ENCODE measurements at regions not wholly inside any gene's neighbourhood (a gene's known extent, or its start where the extent isn't known, plus 50 kb on each side); places are given as distances from the start of the nearest gene placed in this dataset.

DNA sequence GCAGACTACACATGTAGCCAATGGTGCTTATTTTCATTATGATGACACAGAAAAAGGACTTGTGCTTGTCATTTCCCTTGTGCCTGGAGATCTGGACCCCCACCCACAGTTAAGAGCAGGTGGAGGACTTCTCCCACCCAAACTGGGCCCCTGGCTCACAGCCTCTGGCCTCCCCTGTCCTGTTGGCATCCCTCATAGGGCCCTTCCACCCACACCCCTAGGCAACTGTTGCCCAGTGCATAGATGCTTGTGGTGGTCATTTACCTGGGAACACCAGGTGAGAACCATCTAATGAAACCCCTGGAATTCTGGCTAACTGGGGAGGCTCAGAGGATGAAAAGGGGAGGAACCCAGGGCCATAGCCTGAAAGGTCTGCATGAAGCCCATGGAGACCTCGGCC is 355.9 kb downstream of the BUD13 start:
- peaks cover 29% of the 10 kb centered on the region for H3K4me1 Mint-ChIP-seq
- TF ChIP-seq, protein P1, sequence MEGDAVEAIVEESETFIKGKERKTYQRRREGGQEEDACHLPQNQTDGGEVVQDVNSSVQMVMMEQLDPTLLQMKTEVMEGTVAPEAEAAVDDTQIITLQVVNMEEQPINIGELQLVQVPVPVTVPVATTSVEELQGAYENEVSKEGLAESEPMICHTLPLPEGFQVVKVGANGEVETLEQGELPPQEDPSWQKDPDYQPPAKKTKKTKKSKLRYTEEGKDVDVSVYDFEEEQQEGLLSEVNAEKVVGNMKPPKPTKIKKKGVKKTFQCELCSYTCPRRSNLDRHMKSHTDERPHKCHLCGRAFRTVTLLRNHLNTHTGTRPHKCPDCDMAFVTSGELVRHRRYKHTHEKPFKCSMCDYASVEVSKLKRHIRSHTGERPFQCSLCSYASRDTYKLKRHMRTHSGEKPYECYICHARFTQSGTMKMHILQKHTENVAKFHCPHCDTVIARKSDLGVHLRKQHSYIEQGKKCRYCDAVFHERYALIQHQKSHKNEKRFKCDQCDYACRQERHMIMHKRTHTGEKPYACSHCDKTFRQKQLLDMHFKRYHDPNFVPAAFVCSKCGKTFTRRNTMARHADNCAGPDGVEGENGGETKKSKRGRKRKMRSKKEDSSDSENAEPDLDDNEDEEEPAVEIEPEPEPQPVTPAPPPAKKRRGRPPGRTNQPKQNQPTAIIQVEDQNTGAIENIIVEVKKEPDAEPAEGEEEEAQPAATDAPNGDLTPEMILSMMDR (IDR thresholded peaks at IDR 0.05; ENCODE audit: unreplicated experiment) = no peak
- H3K36me3 Mint-ChIP-seq = no peaks in the 10 kb centered on the region
- no peaks in the 10 kb centered on the region for H3K9me3 Mint-ChIP-seq
- no peak overlapping the region for H3K27ac Mint-ChIP-seq
- no peak overlapping the region for H3K4me3 Mint-ChIP-seq
- DNase-seq (ENCODE audit: low spot score in 2 of 2, unreplicated experiment in 2 of 2) = no peak
- H3K27me3 Mint-ChIP-seq (ENCODE audit: low read depth) = peaks cover 31% of the 10 kb centered on the region

DNA sequence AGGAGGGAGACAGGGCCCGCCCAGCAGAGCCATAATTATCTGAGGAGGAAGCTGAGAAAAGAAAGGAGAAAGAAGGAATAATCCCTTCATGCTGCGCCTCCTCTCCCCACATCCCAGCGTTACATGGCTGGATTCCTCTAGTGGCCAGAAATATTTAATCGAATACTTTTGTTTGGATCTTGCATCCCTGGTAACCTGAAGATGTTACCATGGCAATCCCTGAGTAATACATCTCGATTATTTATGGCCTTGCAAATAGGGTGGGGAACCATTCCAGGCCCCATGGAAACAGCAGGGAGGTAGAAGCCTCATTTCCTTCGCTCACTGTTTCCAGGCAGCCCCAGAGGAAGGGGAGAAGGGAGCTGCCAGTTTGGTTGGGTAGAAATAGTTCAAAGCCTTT is 357.7 kb downstream of the BUD13 start:
- DNase-seq (ENCODE audit: low spot score in 2 of 2, unreplicated experiment in 2 of 2) = no peak
- no peak overlapping the region for H3K27ac Mint-ChIP-seq
- no peaks in the 10 kb centered on the region for H3K9me3 Mint-ChIP-seq
- TF ChIP-seq, protein P1 (IDR thresholded peaks at IDR 0.05; ENCODE audit: unreplicated experiment) = no peak
- H3K4me3 Mint-ChIP-seq = no peak overlapping the region
- H3K4me1 Mint-ChIP-seq = peaks cover 29% of the 10 kb centered on the region
- H3K27me3 Mint-ChIP-seq (ENCODE audit: low read depth) = peaks cover 26% of the 10 kb centered on the region
- H3K36me3 Mint-ChIP-seq = no peaks in the 10 kb centered on the region

DNA sequence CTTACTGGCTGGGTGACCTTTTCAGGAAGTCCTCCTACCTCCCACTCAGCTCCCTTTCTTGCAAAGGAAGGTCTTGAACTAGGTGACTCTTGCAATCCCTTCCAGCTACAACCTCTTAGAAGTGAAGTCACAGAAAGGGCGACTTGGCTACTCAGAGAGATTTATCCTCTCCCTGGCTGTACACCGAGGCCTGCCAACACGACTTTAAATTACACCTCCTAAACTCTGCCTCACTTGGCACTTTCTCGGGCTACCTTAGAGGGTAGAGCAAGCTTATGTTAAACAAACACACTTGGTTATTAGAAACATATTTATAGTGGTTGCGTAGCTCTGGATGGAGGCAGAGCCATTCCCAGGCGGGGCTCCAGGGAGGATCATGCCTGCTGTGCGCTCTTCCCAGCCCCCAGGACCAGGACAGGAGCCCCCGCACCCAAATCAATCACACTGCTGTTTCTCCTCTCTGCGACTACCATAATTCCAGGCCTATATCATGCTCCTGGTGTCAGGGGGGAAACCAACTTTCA is 358.4 kb downstream of the BUD13 start:
- Mint-ChIP-seq H3K36me3 (no peaks in the 10 kb centered on the region), H3K9me3 (no peaks in the 10 kb centered on the region), H3K27me3 (ENCODE audit: low read depth) (peaks cover 26% of the 10 kb centered on the region), H3K4me3 (no peak overlapping the region), H3K27ac (no peak overlapping the region), H3K4me1 (peaks cover 26% of the 10 kb centered on the region)
- no peak for DNase-seq (ENCODE audit: low spot score in 2 of 2, unreplicated experiment in 2 of 2)
- TF ChIP-seq, protein P1 (IDR thresholded peaks at IDR 0.05; ENCODE audit: unreplicated experiment) = no peak

DNA sequence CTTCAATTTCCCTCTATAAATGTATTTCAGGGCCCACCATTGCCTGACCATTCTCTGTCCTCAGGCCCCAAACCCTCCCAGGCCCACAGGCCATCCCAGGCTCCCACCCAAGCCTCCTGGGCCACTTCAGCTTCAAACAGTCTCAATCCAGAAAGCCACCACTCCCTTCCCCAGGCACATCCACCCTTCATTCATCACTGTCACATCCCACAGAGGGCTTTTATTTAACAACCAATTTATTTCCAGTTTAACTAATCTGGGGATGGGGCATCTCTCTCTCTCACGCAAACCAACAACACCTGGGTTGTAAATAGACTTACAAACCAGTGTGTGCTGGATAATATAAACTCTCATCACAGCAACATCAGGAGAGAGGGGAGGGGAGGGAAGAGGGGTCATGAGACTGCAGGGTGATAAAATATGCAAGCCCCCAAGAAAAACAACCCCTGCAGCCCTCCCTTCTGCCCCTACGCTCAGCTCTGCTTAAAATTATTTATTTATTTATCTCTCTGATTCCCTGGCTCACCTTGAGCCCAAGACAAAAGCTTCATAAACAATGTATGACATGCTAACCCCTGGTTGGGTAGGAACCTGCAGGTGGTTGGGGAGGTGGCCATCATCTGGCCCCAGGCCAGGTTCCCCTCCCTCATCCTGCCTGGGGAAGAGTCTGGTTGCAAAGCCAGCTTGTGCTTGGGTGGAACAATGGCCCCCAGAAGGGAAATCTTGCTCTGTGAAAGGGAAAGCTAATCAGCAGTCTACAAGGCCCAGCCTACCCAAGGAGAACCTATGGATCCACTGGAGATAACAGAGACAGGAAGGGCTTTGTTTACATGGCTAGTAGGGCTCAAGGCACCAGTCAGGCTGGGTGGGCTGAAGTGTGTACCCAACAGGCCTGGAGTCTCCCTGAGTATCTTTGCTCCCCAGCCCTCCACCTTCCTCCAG is 359.2 kb downstream of the BUD13 start:
- DNase-seq (ENCODE audit: low spot score in 2 of 2, unreplicated experiment in 2 of 2) = no peak
- Mint-ChIP-seq H3K9me3 (no peaks in the 10 kb centered on the region), H3K4me1 (peaks cover 26% of the 10 kb centered on the region), H3K27me3 (ENCODE audit: low read depth) (peaks cover 32% of the 10 kb centered on the region), H3K36me3 (no peaks in the 10 kb centered on the region), H3K4me3 (no peak overlapping the region), H3K27ac (peak overlapping the region; percentile 30)
- TF ChIP-seq, protein P1 (IDR thresholded peaks at IDR 0.05; ENCODE audit: unreplicated experiment) = no peak

DNA sequence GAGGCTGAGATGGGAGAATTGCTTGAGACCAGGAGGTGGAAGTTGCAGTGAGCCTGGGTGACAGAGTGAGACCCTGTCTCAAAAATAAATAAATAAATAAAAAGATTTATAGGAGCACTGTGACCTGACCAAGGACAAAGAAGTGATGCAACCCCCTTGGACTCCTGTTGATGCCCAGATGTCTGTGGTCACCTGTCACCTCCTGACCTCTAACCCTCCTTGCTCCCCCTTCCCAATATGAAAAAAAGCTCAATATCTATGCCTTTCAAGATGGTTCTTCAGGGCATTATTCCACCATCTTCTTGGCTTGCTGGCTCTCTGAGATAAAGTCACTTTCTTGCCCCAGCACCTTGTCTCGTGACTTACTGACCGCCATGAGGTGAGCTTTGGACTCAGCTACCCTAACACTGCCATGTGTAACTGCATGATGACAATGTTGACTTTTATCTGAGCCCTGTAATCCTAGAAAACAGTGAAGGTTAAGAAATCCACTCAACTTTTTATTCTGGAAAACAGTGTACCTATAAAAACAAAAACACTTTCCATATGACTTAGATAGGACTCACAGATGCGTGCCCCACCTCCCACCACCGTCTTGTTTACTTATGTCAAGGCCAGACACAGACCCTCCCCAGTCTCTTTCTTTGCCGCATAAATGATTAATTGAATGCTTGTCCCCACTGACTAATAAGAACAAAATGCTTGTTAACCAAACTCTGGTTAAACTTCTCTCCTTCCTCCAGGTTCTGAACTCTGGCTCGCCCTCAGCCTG is 360.5 kb downstream of the BUD13 start:
- no peaks in the 10 kb centered on the region for H3K36me3 Mint-ChIP-seq
- DNase-seq (ENCODE audit: low spot score in 2 of 2, unreplicated experiment in 2 of 2) = no peak
- no peak overlapping the region for H3K4me3 Mint-ChIP-seq
- peak overlapping the region; percentile 35 for H3K27ac Mint-ChIP-seq
- H3K9me3 Mint-ChIP-seq = no peaks in the 10 kb centered on the region
- peaks cover 30% of the 10 kb centered on the region for H3K27me3 Mint-ChIP-seq (ENCODE audit: low read depth)
- peaks cover 26% of the 10 kb centered on the region for H3K4me1 Mint-ChIP-seq
- TF ChIP-seq, protein P1 (IDR thresholded peaks at IDR 0.05; ENCODE audit: unreplicated experiment) = no peak

Data from mesothelial cell of epicardium (in vitro differentiated cells).